Head of caudate nucleus (tissue), 42 donors: ENCODE measurements at regions not wholly inside any gene's neighbourhood (a gene's known extent, or its start where the extent isn't known, plus 50 kb on each side); places are given as distances from the start of the nearest gene placed in this dataset.

Experiments
- DNase-seq, 42 donors: peaks; one replicate each; pipeline versions ENCODE4 v3.0.0 to v3.0.0-alpha.2; 2020 to 2021; ENCODE audit warnings: mixed read lengths in 7 of 42
- intact Hi-C: fragments of 100-400 bp; cut with DNase I; formaldehyde crosslinking; loops from one replicate; pipeline ENCODE4 v1.15.0; 2022

GRCh38 chr2:16264931-16265540 is 324.7 kb downstream of the MYCN start:
- no peak for DNase-seq
- intact Hi-C loops: no loop called here

GRCh38 chr2:16264491-16264890 is 324.1 kb downstream of the MYCN start:
- intact Hi-C loops: no loop called here
- DNase-seq: no peak

- no peak for DNase-seq
- intact Hi-C loops: no loop called here
Observed at GRCh38 chr2:16263241-16263890, 323.0 kb downstream of the MYCN start.

- DNase-seq: no peak
- intact Hi-C loops: no loop called here
Observed at GRCh38 chr2:16262526-16263178, 322.3 kb downstream of the MYCN start.

GRCh38 chr2:16261791-16262190 is 321.4 kb downstream of the MYCN start:
- no peak for DNase-seq
- intact Hi-C loops: no loop called here

GRCh38 chr2:16261071-16261470 is 320.7 kb downstream of the MYCN start:
- DNase-seq: no peak
- intact Hi-C loops: no loop called here

- intact Hi-C loops: no loop called here
- DNase-seq: no peak
Observed at GRCh38 chr2:16260041-16260830, 319.9 kb downstream of the MYCN start.

- intact Hi-C loops: no loop called here
- no peak for DNase-seq
Observed at GRCh38 chr2:16259010-16259409, 318.7 kb downstream of the MYCN start.

- DNase-seq: no peak
- intact Hi-C loops: no loop called here
Observed at GRCh38 chr2:16258350-16258749, 318.0 kb downstream of the MYCN start.

DNA sequence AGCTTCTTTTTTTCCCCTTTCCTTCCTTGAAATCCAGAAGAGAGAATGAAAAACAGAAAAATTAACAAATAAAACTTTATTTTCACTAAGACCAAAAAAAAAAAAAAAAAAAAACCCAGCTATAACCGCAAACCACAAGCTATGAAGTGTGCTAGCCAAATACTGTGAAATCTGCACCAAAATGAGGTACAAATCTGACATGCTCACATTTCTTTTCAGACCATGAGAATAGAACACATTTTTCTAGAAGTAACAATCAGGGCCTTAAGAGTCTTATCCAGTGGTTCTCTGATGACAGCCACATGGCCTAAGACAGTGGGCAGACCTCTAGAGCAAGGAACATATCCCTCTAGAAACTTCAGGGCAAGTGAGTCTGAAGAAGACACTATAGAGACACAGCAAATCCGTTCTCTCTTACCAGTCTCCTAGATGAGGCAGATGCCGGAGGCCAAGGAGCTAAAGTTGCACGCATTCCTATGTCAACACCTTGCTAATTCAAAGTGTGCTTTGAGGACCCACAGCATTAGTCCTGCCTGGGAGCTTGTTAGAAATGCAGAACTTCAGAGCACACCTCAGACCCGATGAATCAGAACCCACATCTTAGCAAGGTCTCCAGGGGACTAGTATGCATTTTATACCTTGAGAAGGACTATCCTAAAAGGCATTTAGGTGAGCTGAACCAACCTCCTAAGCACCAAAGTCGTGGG is 317.1 kb downstream of the MYCN start:
- intact Hi-C loops: no loop called here

GRCh38 chr2:16256601-16257321 is 316.4 kb downstream of the MYCN start:
- peak in 1 of 42 donors; percentile 16 for DNase-seq
- intact Hi-C loops: no loop called here

More for the DNA sequence above, 317.1 kb downstream of the MYCN start:
- peak in 1 of 42 donors; percentile 26 for DNase-seq

DNA sequence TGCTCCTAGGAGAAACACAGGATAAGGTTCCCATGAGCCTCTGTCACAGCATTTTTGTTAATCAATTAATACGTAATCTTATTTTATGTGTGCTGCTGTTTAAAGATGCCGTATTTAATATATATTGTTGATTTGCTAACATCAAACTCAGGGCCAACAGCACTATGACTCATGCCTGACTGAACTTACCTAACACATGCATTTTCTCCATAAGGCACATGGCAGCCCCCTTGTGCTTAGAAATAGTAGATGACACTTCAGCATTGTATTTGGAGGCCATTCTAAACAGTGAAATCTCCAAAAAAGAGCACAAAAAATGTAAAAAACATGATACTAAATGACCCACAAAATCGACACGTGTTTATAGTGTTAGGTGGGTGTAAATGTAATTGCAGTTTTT is 314.8 kb downstream of the MYCN start:
- DNase-seq: peak in 1 of 42 donors; percentile 14
- intact Hi-C loops: no loop called here

DNA sequence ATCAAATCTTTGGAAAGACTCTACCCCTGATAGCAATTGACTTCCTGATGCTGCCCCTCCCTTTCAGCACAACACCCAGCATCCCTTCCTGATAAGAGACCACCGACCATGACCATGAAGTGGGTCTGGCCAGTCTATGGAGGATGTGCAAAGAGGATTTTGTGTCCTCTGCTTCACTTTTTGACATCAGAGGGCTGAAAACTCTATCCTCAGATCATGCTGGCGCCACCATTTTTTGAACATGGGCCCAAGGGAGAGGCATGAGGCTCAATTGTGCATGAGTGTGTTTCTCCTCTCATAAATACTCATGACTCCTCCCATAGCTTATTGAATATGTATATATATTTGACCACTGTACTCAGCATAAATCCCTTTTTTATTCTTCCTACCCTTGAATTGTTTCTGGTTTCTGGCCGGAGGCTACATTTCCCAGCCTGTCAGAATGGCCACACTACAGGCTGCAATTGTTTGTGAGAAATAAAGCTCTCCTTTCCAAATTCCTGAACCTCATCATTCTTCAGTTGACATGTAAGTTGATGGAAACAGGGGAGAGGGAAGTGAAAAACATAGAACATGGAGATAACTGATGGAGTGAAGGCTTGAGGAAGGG is 314.1 kb downstream of the MYCN start:
- DNase-seq: peak in 1 of 42 donors; percentile 12
- intact Hi-C loops: no loop called here

GRCh38 chr2:16253291-16253690 is 312.9 kb downstream of the MYCN start:
- peak in 1 of 42 donors; percentile 14 for DNase-seq
- intact Hi-C loops: no loop called here

DNA sequence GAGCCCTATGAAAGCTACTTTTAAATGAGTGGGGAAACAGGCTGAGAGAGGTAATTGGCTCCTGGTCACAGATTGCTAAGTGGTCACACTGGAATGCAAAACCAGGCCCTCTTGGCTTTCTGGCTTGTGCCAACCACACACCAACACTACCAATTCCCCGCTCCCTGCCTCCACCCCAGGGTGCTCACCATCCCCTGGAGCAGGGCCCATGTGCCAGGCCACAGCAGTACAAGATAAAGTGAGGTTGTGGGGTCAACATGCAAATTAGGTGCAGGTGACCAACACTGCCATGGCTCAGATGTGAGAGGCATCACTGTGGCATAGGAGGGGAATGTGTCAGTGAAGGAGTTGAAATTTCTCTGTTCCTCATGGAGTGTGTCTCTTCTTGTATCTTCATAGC is 312.5 kb downstream of the MYCN start:
- DNase-seq: peak in 1 of 42 donors; percentile 17
- intact Hi-C loops: no loop called here

- peak in 1 of 42 donors; percentile 33 for DNase-seq
- intact Hi-C loops: no loop called here
Observed at GRCh38 chr2:16252251-16252650, 311.9 kb downstream of the MYCN start.

- intact Hi-C loops: no loop called here
- DNase-seq: peak in 1 of 42 donors; percentile 21
Observed at GRCh38 chr2:16251511-16252225, 311.3 kb downstream of the MYCN start.
